ENCODE measurements at regions not wholly inside any gene's neighbourhood (a gene's known extent, or its start where the extent isn't known, plus 50 kb on each side); places are given as distances from the start of the nearest gene placed in this dataset.

DNA sequence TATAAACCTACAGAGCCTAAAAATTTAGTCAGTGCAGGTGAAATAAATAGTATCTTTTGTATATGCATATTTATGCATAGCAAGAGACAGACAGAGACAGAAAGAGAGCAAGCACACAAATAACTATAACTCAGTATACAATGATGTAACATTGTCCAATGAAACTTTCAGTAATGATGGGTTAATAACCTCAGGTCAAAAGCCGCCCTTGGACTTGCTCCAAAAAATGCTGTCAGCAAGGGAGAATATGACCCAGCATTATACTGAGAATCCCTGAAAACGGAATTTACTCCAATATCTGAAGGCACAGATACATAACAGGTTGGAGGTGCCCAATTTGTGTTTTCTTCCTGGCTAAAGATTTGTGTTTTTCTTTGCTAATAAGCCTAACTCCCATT lies 590.6 kb upstream of the NOX3 start:
- CTCF ChIA-PET = interaction anchor here (1.3 kb wide), 1 partner anchor 9 kb away, joined by 3 read pairs; no protein-coding TSS in a partner anchor
- Histone ChIP-seq H4K5ac (ENCODE audit: low read depth, low read length) (no peak overlapping the region), H2BK5ac (ENCODE audit: low read depth, low read length, poor library complexity, severe bottlenecking) (no peak overlapping the region), H3K4me3 (ENCODE audit: insufficient read depth, low read depth, low read length) (no peak overlapping the region), H2BK120ac (ENCODE audit: low read depth, low read length) (no peak overlapping the region), H4K8ac (ENCODE audit: low read depth in 2 of 2, low read length in 2 of 2) (no peak overlapping the region), H3K4me2 (ENCODE audit: low read depth, low read length) (no peak overlapping the region), H2BK20ac (ENCODE audit: low read depth, low read length) (no peak overlapping the region), H4K91ac (ENCODE audit: insufficient read depth, low read depth, low read length) (no peak overlapping the region), H3K9me3 (ENCODE audit: control insufficient read depth, insufficient read depth, low read length) (no peaks in the 10 kb centered on the region), H3K14ac (replicated peaks; ENCODE audit: low read depth, low read length) (no peak overlapping the region), H4K20me1 (ENCODE audit: insufficient read depth, low read length) (no peaks in the 10 kb centered on the region), H3K27me3 (ENCODE audit: control insufficient read depth, insufficient read depth, low read length) (no peaks in the 10 kb centered on the region), H3K9ac (ENCODE audit: low read depth, low read length) (no peak overlapping the region), H2AFZ (replicated peaks; ENCODE audit: low read length, poor library complexity) (no peak overlapping the region), H3K79me1 (ENCODE audit: low read depth in 1 of 2, low read length in 2 of 2) (no peaks in the 10 kb centered on the region), H2AK9ac (replicated peaks; ENCODE audit: low read depth, low read length, poor library complexity) (no peak overlapping the region), H2AK5ac (ENCODE audit: low read depth, low read length) (no peak overlapping the region), H3K23ac (ENCODE audit: low read depth, low read length) (no peak overlapping the region), H3K36me3 (ENCODE audit: control insufficient read depth, insufficient read depth, low read length) (no peaks in the 10 kb centered on the region), H3K4ac (ENCODE audit: low read depth, low read length) (no peak overlapping the region), H3K18ac (ENCODE audit: low read depth, low read length) (no peak overlapping the region), H2BK15ac (ENCODE audit: low read depth, low read length) (no peak overlapping the region), H3K9me1 (ENCODE audit: insufficient read depth, low read length) (no peaks in the 10 kb centered on the region), H3K27ac (ENCODE audit: insufficient read depth, low read length) (no peak overlapping the region), H3K56ac (ENCODE audit: extremely low read depth, insufficient read depth, low read length) (no peak overlapping the region), H3K4me1 (ENCODE audit: control insufficient read depth, insufficient read depth, low read length) (no peaks in the 10 kb centered on the region)
- in situ Hi-C loops (cut with MboI; ENCODE audit: low sequenced_read_pairs) (no loop called here), dilution Hi-C loops (cut with HindIII; ENCODE audit: low sequenced_read_pairs, unreplicated experiment) (no loop called here), intact Hi-C loops (cut with micrococcal nuclease) (no loop called here)
- no peak for ATAC-seq (ENCODE audit: low read depth)
- no peak for DNase-seq
- WGBS, 2 experiments (ENCODE audit: extremely low coverage in 2 of 2, insufficient read length in 1 of 2) = no CpG with 5 or more reads among the region's 2 CpGs
- TF ChIP-seq CHD1 (IDR thresholded peaks at IDR 0.05; ENCODE audit: low read depth, low read length) (no peak), CEBPB (IDR thresholded peaks at IDR 0.05; ENCODE audit: low read depth, low read length) (no peak)
- BruUV-seq (replicated peaks) = no TSS peak
- POLR2A ChIA-PET (ENCODE audit: unreplicated experiment) = no interaction called here
